Eye (tissue), 1 donor: ENCODE measurements at regions not wholly inside any gene's neighbourhood (a gene's known extent, or its start where the extent isn't known, plus 50 kb on each side); places are given as distances from the start of the nearest gene placed in this dataset.
A peak's percentile ranks its signal among the peaks of the same experiment; 100 is the strongest.
"Not testable (repeated sequence)": the region's sequence is repeated elsewhere in the genome, so short reads cannot be mapped to it uniquely, and the experiment has no call there.

Experiments used
- DNase-seq: peaks from one replicate; pipeline ENCODE4 v3.0.0-alpha.2; 2015

DNA sequence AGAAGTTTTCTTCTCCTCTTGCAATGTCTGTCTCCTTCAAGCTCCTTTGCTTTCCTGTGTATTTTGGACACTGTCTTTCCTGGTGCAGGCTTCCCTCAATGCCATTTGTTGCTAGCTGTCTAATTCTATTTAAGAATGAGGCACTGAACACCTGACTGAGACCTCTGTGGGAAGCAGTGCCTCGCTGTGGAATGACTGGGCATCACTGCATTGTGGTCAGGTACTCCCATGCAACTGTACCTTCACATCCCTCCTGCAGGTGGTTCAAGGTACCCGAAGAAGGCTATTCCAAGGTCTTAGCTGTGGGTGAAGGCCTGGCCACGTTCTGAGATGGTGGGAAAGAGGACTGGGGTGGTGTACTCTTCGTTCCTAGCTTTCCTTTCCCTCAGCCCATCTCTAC lies 152.8 kb upstream of the CTAGE1 start:
- no peak for DNase-seq

DNA sequence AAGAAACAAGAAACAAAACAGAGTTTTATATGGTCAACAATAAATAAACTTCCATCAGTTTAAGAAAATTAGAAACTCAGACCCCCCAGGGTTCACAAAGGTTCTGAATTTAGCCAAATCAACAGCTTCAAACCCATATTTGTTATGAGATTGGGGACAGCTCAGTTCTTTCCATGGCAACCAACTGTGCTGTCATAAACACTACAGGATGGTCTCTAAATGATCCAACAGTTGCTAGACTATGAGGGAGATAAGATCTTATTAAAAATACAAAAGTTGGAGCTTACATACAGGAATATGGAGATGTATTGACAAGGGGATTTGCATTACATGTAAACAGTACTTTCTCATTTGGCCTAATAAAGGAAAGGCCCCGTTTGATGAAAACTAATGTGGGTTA lies 154.6 kb upstream of the CTAGE1 start:
- DNase-seq, result no peak

DNA sequence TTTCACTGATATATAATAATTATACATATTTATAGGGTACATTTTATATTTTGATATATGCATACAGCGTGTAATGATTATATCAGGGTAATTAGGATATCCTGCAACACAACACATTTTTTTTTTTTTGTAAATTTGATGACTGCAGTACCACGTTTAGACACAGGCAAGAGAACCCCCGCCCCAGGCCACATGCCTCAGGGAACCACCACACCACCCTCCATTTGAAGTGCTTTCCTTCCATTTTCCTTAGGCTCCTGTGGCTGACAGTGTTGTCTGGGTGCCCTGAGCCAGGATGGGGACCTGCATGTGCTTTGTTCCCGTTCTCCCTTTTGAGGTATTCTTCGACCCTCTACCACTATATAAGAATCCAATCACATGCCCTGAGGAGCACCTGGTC lies 161.6 kb upstream of the CTAGE1 start:
- DNase-seq, result no peak

DNA sequence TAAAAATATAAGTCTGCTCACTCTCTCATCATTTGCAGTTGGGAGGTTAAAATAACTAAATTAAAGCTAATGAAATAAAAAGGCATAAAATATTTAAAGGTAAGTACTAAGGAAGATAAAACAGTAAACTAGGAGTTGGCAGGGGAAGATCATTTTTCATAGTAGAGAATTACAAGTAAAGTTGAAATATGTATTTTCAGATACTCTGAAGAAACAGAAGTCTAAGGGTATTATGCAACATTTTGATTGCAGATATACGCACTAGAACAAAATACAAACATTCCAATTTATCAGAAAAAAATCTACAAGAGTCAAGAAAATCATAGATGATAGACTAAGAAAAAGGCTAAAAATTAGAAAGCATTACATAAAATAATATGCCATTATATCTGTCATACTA lies 167.6 kb upstream of the CTAGE1 start:
- DNase-seq, result no peak

DNA sequence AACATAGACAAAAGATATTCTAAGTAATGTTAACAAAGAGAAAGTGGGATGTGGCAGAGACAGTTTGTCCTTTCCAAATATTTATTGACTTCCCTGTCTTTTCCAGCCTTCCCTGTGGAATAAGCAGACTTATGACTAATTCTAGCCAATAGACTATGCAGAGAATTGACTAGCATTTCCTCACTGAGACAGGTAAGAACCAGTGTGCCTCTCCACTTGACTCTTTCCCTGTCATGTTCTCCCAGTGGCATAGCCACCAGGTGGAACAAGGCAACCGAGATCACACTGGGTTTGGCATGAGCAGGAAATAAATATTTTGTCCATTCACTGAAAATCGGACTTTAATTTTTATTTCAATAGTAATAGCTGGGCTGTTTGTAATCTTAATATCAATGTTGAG lies 168.1 kb upstream of the CTAGE1 start:
- DNase-seq, result no peak

DNA sequence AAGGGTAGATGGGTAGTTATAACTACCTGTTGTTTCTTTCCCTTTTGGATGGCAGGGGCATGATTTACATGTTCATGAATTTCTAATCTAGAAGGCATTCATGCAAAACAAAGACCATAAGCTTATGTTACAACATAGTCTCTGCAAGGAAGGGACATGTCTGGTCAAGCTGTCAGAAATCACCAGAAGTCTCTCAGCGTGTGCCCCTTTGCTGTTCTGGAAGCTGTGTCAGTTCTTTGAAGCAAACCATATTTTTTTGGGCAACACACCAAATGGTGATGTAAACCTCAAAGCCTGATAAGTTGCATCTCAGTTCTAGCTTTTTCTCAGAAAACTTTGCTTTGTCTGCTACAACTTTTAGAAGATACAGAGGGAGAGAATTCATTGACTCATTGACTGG lies 173.5 kb upstream of the CTAGE1 start:
- DNase-seq, result no peak

DNA sequence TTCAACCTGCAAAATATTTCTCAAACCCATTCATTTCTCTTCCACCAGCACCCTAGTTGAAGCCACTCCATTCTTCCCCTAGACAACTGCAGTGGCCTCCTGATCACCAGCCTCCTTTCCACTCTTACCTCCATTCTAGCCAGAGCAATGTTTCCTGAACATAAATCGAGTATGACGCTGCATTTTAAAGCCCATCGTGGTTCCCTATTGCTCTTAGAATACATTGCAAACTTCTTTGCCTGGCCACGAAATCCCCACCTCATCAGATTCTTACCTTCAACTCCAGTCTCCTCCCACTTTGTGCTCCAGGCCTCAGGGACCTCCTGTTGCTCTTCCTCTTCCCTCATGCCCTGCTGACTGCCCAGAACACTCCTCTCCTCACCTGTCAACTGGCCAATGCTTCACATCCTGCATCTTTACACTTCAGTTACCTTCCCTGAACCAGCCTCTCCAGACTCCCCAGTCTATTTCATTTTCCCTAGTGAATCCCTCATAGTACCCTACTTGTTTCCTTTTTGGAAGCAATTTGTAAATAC lies 176.5 kb upstream of the CTAGE1 start:
- DNase-seq, result no peak

DNA sequence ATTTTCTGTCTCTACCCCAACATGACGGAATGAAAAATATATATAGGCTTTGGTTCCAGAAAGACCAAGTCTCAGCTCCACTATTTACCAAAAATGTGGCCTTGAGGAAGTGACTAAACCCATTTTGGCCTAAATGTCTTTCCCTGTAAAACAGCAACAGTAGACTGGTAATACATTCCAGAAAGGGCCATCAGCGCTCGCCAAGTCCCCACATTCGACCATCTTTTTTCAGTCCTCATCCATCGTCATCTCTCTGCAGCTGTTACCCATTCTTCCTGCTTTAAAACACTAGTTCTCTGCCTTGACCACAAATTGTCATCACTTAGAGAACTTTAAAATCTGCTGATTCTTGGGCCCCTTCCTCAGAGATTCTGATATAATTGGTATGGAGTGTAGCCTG lies 183.8 kb upstream of the CTAGE1 start:
- no peak for DNase-seq

DNA sequence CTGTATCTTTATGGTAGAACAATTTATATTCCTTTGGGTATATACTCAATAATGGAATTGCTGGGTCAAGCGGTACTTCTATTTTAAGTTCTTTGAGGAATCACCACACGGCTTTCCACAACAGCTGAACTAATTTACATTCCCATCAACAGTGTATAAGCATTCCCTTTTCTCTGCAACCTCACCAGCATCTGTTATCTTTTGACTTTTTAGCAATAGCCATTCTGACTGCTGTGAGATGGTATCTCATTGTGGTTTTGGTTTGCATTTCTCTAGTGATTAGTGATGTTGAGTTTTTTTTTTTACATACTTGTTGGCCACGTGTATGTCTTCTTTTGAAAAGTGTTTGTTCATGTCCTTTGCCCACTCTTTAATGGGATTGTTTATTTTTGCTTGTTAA lies 184.7 kb upstream of the CTAGE1 start:
- DNase-seq, result not testable (repeated sequence)

DNA sequence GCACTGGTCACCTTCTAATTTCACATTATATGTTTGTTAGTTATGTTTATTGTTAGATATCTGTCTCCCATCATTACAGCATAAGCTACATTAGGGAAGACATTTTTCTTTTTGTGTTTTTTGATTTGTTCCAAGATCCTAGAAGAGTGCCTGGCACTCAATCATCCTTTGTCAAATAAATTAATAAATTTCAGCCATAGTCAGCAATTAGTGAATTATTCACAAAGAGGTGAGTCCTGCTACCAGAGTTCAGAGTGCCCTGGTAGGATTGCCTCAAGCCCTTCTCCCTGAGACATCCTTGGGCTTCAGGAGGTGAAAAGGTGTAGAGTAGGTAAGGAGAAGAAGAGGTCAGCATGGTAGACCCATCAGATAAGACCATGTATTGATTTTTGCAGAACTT lies 186.2 kb upstream of the CTAGE1 start:
- no peak for DNase-seq

DNA sequence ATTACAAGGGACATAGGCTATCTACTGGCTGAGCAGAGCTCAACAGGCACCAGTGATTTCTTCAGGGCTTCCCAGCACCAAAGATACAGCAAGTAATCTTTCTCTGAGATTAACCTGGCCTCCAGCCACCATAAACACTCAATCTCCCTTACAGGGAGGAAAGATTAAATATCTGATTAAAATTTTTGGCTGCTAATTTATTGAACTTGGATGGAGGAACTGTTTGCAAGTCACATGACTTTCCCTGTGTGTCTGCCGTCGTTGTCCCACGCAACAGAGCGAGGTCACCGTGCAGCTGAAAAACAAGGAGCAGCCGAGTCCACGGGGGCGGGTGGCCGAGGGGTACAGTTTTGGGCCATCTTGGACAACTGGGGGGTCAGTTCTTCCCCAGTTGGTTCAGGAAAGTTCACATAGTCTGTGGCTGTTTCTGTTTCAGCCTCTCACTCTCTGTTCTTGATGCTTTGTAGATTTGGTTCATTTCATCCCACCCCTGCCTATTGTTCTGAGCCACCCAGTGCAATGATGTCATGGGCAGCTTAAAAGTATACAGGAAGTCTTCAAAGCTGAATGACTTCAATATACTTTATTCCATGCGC lies 186.8 kb upstream of the CTAGE1 start:
- peak; percentile 62 for DNase-seq

DNA sequence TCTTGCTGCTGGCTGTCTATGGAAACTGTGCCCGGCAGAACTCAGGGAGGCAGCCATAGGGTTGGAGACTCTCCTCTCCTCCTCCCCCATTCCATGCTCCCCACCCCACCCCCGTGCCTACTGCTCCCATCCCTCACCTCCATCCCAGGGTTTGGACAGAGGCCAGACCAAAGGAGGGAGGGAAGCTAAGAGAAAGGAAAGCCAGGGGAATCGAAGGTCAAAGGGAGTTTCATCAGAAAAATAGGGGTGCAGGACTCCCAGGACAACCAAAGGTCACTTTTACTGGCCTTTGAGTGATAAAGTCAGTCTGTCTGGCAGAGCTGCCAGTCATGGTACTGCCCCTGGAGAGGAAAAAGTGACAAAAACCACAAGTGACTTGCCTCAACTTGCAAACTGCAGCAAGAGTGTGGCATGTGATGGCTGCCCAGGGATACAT lies 187.3 kb upstream of the CTAGE1 start:
- no peak for DNase-seq

DNA sequence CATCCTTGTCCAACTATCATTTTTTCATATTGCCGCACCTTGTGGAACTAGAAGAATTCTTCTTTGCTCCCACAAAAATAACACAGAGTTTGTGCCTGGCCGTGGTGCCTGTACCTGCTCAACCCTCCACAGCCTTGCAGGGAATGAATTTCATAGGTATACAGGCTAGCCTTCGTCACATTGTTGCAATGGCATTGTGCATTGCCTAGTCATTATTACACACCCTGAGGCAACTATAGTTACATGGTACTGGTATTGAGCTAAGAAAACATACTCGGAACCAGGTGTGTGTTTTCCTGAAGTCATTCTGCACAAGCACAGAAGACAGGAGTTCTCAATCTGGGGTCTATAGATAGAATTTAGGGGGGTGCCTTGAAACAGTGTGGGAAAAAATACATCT lies 188.0 kb upstream of the CTAGE1 start:
- no peak for DNase-seq

DNA sequence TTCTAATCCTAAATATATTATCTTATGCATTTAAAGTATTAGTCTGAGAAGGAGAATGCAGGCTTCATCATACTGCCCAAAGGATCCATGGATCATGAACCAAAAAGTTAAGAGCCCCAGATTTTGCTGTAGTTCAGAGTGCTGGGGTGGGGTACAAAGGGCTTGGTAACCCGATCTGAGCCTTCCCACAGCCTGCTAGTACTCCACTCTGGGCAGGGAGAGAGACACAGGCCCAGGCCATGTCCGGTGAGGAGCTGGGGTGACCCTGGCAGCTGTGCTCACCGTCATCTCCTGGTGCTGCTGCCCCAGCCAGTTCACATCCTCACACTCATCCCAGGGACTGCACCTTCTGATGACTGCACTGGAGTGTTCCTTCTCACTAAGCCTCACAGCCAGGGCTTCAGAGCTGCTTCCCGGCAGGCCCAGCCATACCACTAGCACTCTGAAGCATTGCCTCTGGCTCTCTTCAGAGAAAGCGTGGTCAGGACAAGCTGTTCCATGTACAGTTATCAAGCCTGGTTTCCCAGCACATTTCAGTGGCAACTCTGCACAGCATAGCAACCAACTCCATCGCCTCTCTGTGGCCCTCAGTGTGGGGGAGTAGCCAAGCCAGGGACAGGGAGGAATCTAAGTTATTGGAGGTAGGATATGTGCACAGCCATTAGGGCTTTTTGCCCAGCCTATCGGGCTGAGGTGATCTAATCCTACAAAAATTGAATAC lies 189.0 kb upstream of the CTAGE1 start:
- DNase-seq, result peak; percentile 11

DNA sequence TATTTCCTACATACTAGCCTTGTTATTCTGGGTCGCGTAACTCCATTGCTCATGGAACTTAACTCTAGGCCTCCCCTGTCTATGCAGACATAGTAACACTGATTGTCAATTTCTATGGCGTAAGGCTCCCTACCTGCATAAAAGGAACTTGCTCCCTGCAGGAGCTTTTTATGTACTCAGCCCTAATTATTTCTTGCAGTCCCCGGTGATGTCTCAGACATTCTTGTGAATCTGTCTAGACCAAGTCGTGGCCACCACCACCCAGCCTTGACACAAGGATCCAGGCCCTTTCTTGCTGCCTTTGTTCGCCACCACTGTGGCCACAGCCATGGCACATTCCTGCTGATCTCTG lies 189.5 kb upstream of the CTAGE1 start:
- DNase-seq, result no peak

DNA sequence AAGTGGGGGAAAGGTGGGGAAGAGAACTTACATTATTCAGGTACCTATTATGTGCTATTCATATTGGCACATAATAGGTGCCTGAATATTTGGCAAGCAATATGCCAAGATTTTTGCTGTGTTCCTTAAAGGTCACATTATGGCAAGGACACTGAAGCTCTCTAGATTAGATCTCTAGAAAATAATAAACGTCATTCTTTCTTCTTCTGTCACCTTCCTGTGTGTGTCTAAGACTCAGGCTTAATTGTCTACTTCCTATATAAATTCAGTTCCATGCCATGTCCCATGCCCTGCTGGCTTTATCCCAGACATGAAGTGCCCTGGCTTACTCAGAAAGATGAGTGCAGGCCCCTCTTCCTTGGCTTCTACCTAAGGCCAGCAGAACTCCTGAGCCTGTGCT lies 191.1 kb upstream of the CTAGE1 start:
- DNase-seq, result no peak

DNA sequence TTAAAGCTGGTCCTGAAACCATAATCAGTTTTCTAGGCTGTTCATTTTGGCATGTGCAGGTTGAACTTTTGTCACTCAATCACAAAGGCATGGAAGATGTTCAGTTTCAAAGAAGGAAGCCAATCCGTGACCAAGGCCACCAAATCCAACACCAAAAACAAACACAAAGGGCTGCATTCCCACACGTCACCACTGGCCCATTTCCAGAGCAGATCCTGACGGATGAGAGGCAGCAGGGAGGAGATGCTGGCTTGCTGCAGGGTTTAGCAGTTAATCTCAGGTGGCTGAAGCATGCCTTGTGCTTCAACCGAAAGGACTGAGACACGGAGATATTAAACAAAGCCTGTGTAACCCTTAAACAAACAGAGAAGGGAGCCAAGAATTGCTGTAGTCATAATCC lies 191.9 kb upstream of the CTAGE1 start:
- DNase-seq, result peak; percentile 36

DNA sequence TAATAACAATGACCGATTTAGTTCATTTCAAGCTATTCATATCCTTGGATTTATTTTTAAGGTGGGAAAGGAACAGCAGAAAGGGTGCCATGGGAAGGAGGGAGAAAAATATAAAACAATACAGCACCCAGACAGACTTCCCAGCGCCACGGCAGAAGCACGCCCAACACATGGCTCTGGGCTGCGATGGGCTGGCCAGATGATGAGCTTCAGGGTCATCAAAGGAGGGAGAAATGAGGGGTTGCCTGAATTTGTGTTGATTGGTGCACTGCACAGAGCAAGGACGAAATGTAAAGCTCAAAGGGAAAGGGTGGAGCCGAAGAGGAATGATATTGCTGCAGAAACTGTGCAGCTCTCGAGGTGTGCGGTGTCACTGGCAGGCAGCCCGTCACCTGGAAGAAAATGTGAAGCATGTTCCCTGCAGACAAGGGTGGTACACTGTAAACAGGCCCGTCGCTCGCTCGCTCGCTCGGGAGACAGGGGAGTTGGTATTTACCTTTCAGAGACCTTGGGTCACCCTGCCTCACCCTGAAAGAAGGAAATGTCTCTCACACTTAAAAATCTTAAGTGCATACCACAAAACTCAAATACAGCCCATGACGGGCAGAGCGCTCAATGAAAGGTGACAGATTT lies 195.5 kb upstream of the CTAGE1 start:
- no peak for DNase-seq

DNA sequence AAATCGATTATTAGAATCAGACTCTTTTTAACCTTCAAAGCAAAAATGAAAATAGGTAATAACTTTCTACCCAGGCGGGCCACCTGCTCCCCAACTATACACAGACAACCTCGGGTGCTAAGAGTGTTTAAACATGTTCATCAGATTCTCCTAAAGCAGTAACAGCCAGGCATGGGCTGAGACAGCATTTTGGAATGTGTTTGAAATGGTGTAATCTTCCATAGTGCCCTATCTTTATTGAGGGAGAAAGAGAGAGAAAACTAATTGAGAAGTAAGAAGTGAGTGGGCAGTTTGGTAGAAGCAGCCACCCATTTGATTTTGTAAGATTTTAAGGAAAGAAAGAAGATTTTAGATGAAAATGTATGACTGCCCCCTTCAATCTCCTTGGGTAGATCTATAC lies 196.1 kb upstream of the CTAGE1 start:
- no peak for DNase-seq

DNA sequence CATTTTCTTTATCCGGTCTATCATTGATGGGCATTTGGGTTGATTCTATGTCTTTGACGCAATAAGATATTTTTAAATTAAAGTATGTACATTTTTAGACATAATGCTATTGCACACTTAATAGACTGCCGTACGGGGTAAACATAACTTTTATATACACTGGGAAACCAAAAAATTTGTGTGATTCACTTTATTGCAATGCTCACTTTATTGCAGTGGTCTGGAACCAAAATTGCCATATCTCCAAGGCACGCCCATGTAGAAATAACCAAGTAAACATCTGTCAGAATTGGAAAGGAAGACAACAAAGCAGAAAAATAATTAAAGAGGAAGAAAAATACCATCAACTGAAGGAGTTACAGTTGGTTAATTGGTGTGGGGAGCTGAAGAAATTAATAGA lies 205.8 kb upstream of the CTAGE1 start:
- no peak for DNase-seq

DNA sequence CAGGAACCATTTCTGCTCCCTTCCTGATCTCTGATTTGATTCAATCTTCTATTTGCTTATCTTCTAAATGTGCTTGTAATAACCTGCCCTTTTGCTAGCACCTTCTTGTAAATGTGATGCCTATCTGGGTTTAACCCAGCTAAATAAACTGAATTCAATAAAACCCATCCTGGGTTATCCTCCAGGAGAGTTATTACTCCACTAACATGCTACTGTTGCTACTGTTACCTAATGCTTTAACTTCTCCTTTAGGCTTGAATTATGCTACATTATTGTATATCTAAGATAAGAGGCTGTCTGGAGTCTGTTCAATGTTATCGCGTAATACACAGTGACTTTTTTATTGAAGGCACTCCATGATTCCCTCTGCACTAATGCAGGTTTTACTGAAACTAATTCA lies 206.5 kb upstream of the CTAGE1 start:
- DNase-seq, result no peak

DNA sequence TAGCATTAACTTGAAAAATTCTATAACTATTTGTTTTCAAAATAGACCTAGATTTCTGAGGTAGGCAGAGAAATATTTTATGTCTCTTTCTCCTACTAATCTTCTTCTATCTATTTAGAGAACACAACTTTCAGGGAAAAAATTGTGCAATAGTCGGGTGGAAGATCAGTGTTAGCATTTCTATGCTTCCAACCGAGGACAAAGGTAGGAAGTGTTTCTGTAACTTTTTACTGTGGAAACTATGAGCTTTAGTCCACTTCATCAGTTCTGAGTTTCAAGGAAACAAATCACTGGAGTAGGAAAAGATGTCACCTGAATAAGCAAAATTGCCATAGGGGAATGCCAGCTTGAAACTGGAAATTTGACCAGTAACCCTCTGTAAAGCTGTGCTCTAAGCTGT lies 207.7 kb upstream of the CTAGE1 start:
- DNase-seq, result no peak

DNA sequence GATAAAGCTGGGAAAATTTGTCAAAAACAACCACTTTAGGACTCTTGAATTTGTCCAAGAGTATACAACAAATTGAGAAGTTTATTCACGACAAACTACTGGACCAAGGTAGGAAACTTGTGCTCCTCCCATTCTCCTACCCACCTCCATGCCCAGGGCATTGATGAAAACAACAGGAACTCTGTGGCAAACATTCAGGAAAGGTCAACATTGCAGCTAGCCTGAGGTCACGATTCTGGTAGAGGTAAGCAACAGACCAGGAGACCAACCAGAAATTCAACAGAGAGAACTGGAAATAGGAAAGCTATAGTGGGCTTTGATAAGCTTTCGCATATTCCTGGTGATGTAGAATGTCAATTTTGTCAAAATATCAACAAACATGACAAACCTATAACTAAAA lies 209.1 kb upstream of the CTAGE1 start:
- no peak for DNase-seq

DNA sequence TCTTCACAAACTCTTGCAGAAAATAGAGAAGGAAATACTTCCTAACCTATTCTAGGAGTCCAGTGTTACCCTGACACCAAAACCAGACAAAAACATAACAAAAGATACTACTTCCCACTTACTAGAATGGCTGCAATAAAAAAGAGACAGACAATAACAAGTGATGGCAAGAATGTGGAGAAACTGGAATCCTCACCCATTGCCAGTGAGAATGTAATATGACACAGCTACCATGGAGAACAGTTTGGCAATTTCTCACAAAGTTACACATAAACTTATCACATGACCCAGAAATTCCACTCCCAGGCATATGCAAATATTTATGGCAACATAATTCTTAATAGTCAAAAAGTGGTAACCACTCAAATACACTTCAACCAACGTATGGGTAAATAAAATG lies 209.8 kb upstream of the CTAGE1 start:
- DNase-seq, result no peak
